Left lung (tissue), 4 donors: ENCODE measurements at regions not wholly inside any gene's neighbourhood (a gene's known extent, or its start where the extent isn't known, plus 50 kb on each side); places are given as distances from the start of the nearest gene placed in this dataset.

ENCODE experiments used
- ATAC-seq: fragments of 200-7000 bp; cut with Tn5 transposase; one replicate; pipeline ENCODE4 v1.9.1; 2020; ENCODE audit warnings: moderate library complexity
- DNase-seq, 4 donors: peaks; one replicate each; pipeline ENCODE4 v3.0.0-alpha.2; 2013 to 2020
- H3K27ac ChIP-seq, 2 donors: fragments of 200-600 bp; sonication (generic) in 1 of 2; one replicate each; pipeline versions ENCODE4 v1.5.0 to v1.8.0; 2020 to 2021
- H3K27me3 ChIP-seq, 2 donors: fragments of 200-600 bp; sonication (generic) in 1 of 2; one replicate each; pipeline versions ENCODE4 v1.5.0 to v1.8.0; 2020 to 2021
- H3K36me3 ChIP-seq, 2 donors: fragments of 200-600 bp; sonication (generic) in 1 of 2; one replicate each; pipeline versions ENCODE4 v1.5.0 to v1.8.0; 2020 to 2021
- H3K4me1 ChIP-seq, 2 donors: fragments of 200-600 bp; one replicate each; pipeline ENCODE4 v1.8.0; 2021
- H3K4me3 ChIP-seq, 2 donors: fragments of 200-600 bp; sonication (generic) in 1 of 2; one replicate each; pipeline versions ENCODE4 v1.5.0 to v1.8.0; 2020 to 2021; ENCODE audit warnings: mild to moderate bottlenecking in 1 of 2
- H3K9me3 ChIP-seq, 2 donors: fragments of 200-600 bp; sonication (generic) in 1 of 2; one replicate each; pipeline versions ENCODE4 v1.5.0 to v1.8.0; 2020 to 2021
- intact Hi-C, 2 donors: fragments of 100-400 bp; cut with DNase I; formaldehyde crosslinking; loops; one replicate each; pipeline versions ENCODE4 v1.11.2 to v1.14.2; 2022
- TF ChIP-seq, protein P1 (sequence below), 2 donors: fragments of 200-600 bp; sonication (generic) in 1 of 2; IDR thresholded peaks; one replicate each; pipeline versions ENCODE4 v1.5.0 to v1.8.0; 2021; ENCODE audit warnings: antibody characterized with exemption in 2 of 2
- donor health status: DM: no; HTN: yes; CAD: no.
- donor health status: DM: no; HTN: no; CAD: no.

GRCh38 chr4:56123051-56123450, 174.3 kb downstream of the CEP135 start:
- H3K27me3 ChIP-seq = no peaks in the 10 kb centered on the region
- intact Hi-C loops = no loop called here
- no peaks in the 10 kb centered on the region for H3K4me1 ChIP-seq
- DNase-seq (no peak), ATAC-seq (no peak)
- H3K27ac ChIP-seq = no peak overlapping the region
- no peaks in the 10 kb centered on the region for H3K9me3 ChIP-seq
- H3K36me3 ChIP-seq = no peaks in the 10 kb centered on the region
- TF ChIP-seq, protein P1, sequence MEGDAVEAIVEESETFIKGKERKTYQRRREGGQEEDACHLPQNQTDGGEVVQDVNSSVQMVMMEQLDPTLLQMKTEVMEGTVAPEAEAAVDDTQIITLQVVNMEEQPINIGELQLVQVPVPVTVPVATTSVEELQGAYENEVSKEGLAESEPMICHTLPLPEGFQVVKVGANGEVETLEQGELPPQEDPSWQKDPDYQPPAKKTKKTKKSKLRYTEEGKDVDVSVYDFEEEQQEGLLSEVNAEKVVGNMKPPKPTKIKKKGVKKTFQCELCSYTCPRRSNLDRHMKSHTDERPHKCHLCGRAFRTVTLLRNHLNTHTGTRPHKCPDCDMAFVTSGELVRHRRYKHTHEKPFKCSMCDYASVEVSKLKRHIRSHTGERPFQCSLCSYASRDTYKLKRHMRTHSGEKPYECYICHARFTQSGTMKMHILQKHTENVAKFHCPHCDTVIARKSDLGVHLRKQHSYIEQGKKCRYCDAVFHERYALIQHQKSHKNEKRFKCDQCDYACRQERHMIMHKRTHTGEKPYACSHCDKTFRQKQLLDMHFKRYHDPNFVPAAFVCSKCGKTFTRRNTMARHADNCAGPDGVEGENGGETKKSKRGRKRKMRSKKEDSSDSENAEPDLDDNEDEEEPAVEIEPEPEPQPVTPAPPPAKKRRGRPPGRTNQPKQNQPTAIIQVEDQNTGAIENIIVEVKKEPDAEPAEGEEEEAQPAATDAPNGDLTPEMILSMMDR (IDR thresholded peaks at IDR 0.05) = no peak
- no peak overlapping the region for H3K4me3 ChIP-seq

DNA sequence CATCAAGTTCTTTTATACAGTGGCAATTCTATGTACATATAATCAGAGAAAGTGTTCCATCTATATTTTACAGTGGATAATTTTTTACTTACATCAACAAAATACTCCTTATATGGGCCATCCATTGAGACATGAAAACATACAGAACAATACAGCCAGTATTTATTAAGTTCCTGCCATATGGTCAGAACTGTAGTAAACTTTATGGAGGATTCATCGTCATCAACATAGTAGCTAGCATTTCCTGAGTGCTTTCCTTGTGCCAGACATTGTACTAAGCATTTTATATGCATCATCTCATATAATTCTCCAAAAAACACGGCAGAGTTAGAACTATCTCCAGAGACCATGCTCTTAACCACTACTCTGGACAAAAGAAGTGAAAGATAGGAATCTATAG, 170.1 kb downstream of the CEP135 start:
- TF ChIP-seq, protein P1 (IDR thresholded peaks at IDR 0.05) = no peak
- no peaks in the 10 kb centered on the region for H3K9me3 ChIP-seq
- intact Hi-C loops = no loop called here
- no peaks in the 10 kb centered on the region for H3K4me1 ChIP-seq
- no peak overlapping the region for H3K27ac ChIP-seq
- H3K4me3 ChIP-seq = no peak overlapping the region
- ATAC-seq (no peak), DNase-seq (no peak)
- no peaks in the 10 kb centered on the region for H3K27me3 ChIP-seq
- no peaks in the 10 kb centered on the region for H3K36me3 ChIP-seq

DNA sequence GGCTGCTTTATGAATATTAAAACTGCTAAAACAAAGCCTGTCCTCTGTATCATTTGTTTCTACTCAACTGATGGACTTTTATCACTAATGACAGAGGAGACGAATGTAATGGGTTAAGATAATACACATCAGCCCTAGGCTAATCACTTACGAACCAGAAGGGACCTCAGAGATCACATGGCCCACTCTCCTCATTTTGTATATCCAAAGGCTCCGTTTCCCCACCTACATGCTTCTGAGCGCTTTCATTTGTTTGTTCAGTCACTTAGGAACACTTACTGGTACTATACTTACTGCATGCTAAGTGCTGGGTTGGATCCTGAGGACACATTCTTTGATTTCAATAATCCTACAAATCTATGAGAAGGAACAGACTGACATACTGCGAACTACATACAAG, 169.3 kb downstream of the CEP135 start:
- ATAC-seq (peak; percentile 97), DNase-seq (peak in 1 of 4 donors; percentile 21)
- intact Hi-C loops = no loop called here
- no peaks in the 10 kb centered on the region for H3K36me3 ChIP-seq
- H3K4me3 ChIP-seq = no peak overlapping the region
- H3K27ac ChIP-seq = no peak overlapping the region
- no peaks in the 10 kb centered on the region for H3K27me3 ChIP-seq
- no peaks in the 10 kb centered on the region for H3K4me1 ChIP-seq
- TF ChIP-seq, protein P1 (IDR thresholded peaks at IDR 0.05) = no peak
- no peaks in the 10 kb centered on the region for H3K9me3 ChIP-seq

- TF ChIP-seq, protein P1 (IDR thresholded peaks at IDR 0.05) = no peak
- intact Hi-C loops = no loop called here
- no peaks in the 10 kb centered on the region for H3K27me3 ChIP-seq
- H3K27ac ChIP-seq = no peak overlapping the region
- H3K9me3 ChIP-seq = no peaks in the 10 kb centered on the region
- no peaks in the 10 kb centered on the region for H3K36me3 ChIP-seq
- H3K4me1 ChIP-seq = no peaks in the 10 kb centered on the region
- ATAC-seq (no peak), DNase-seq (no peak)
- H3K4me3 ChIP-seq = no peak overlapping the region
Observed at GRCh38 chr4:56115898-56116297, 167.2 kb downstream of the CEP135 start.

DNA sequence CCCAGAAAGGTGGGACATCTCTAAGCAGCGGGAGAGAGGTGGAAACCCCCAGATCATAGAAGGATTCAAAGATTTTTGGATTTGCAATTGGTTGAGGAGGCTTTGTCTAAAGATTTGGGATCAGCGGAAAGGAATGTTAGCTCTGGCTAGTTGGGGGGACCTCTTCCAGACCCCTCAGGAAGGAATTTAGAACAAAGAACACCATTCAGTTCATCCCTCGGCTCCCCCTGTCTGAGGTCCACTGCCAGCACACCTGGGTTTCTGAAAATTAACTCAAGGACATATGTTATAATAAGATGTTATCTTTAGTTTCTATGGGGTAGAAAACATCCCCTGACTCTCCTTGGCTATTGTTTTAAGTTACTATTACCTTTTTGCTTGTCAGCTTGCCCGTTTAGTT, 163.6 kb downstream of the CEP135 start:
- intact Hi-C loops = no loop called here
- no peak for ATAC-seq
- no peak overlapping the region for H3K27ac ChIP-seq
- H3K36me3 ChIP-seq = no peaks in the 10 kb centered on the region
- H3K4me1 ChIP-seq = no peaks in the 10 kb centered on the region
- no peak for DNase-seq
- no peak overlapping the region for H3K4me3 ChIP-seq
- TF ChIP-seq, protein P1 (IDR thresholded peaks at IDR 0.05) = no peak
- no peaks in the 10 kb centered on the region for H3K27me3 ChIP-seq
- H3K9me3 ChIP-seq = no peaks in the 10 kb centered on the region
